ENCODE measurements at regions not wholly inside any gene's neighbourhood (a gene's known extent, or its start where the extent isn't known, plus 50 kb on each side); places are given as distances from the start of the nearest gene placed in this dataset.
"Not testable (repeated sequence)": the region's sequence is repeated elsewhere in the genome, so short reads cannot be mapped to it uniquely, and the experiment has no call there.

- no peaks in the 10 kb centered on the region for H3K36me3 ChIP-seq (ENCODE audit: control insufficient read depth in 2 of 2, insufficient read depth in 2 of 2, low read length in 2 of 2)
- H3K9ac ChIP-seq (ENCODE audit: low read length in 2 of 2): no peak overlapping the region
- no peaks in the 10 kb centered on the region for H3K9me3 ChIP-seq (ENCODE audit: control insufficient read depth in 2 of 2, low read length in 2 of 2)
- no peaks in the 10 kb centered on the region for H3K27me3 ChIP-seq (ENCODE audit: control insufficient read depth in 1 of 2, insufficient read depth in 2 of 2, low read length in 2 of 2)
- H3K4me1 ChIP-seq (ENCODE audit: control insufficient read depth, insufficient read depth, low read length): no peaks in the 10 kb centered on the region
- H3K27ac ChIP-seq (ENCODE audit: low read length): no peak overlapping the region
- H3K4me3 ChIP-seq (ENCODE audit: low read length in 2 of 2): no peak overlapping the region
Observed at GRCh38 chr6:114648847-114649246, 306.0 kb upstream of the HS3ST5 start.

DNA sequence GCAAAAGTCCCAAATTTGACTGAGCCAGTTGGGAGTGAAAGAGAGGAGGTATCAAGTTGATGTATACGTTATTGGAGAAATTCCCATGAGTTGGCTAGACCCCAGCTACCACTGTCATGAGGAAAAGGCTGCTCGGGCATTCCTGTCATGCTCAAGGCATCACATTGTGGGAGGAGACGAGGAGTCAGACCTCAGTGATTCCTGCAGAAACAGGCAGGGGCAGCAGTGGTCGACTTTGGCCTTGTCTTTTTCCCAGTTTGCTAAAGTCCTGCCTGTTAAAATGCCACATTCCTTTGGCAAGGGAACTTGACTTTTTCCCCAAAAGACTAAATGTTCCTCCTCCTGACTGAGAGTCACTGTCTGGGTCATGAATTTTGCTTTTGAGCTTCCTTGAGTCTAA, 295.5 kb upstream of the HS3ST5 start:
- Histone ChIP-seq H3K4me1 (ENCODE audit: control insufficient read depth, insufficient read depth, low read length) (no peaks in the 10 kb centered on the region), H3K27ac (ENCODE audit: low read length) (no peak overlapping the region), H3K9me3 (ENCODE audit: control insufficient read depth in 2 of 2, low read length in 2 of 2) (no peaks in the 10 kb centered on the region), H3K4me3 (ENCODE audit: low read length in 2 of 2) (no peak overlapping the region), H3K27me3 (ENCODE audit: control insufficient read depth in 1 of 2, insufficient read depth in 2 of 2, low read length in 2 of 2) (no peaks in the 10 kb centered on the region), H3K9ac (ENCODE audit: low read length in 2 of 2) (no peak overlapping the region), H3K36me3 (ENCODE audit: control insufficient read depth in 2 of 2, insufficient read depth in 2 of 2, low read length in 2 of 2) (no peaks in the 10 kb centered on the region)

DNA sequence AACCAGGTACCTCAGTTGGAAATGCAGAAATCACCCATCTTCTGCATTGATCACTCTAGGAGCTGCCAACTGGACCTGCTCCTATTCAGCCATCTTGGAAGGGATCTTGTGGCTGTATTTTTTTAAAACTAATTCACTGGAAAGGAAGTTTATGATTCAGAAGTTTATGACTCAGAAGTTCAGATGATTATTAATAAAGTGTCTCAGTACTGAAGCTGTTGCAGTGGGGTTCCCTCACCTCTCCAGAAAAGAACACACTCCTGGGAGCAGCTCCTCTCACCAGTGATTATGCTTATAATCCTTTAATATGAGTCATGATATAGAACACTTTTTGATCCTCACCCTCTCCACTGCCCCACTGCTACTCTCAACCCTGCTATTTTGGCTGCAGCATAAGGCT, 291.2 kb upstream of the HS3ST5 start:
- Histone ChIP-seq H3K9me3 (ENCODE audit: control insufficient read depth in 2 of 2, low read length in 2 of 2) (no peaks in the 10 kb centered on the region), H3K27me3 (ENCODE audit: control insufficient read depth in 1 of 2, insufficient read depth in 2 of 2, low read length in 2 of 2) (no peaks in the 10 kb centered on the region), H3K4me3 (ENCODE audit: low read length in 2 of 2) (no peak overlapping the region), H3K36me3 (ENCODE audit: control insufficient read depth in 2 of 2, insufficient read depth in 2 of 2, low read length in 2 of 2) (no peaks in the 10 kb centered on the region), H3K27ac (ENCODE audit: low read length) (no peak overlapping the region), H3K4me1 (ENCODE audit: control insufficient read depth, insufficient read depth, low read length) (no peaks in the 10 kb centered on the region), H3K9ac (ENCODE audit: low read length in 2 of 2) (no peak overlapping the region)

DNA sequence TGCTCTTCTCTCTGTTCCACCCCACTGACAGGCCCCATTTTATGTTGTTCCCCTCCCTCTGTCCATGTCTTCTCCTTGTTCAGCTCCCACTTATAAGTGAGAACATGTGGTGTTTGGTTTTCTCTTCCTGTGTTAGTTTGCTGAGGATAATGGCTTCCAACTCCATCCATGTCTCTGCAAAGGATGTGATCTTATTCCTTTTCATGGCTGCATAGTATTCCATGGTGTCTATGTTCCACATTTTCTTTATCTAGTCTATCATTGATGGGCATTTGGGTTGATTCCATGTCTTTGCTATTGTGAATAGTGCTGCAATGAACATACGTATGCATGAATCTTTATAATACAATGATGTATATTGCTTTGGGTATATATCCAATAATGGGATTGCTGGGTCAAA, 283.4 kb upstream of the HS3ST5 start:
- H3K27ac ChIP-seq (ENCODE audit: low read length); H3K4me1 ChIP-seq (ENCODE audit: control insufficient read depth, insufficient read depth, low read length); H3K4me3 ChIP-seq (ENCODE audit: low read length in 2 of 2); H3K36me3 ChIP-seq (ENCODE audit: control insufficient read depth in 2 of 2, insufficient read depth in 2 of 2, low read length in 2 of 2); H3K27me3 ChIP-seq (ENCODE audit: control insufficient read depth in 1 of 2, insufficient read depth in 2 of 2, low read length in 2 of 2); H3K9ac ChIP-seq (ENCODE audit: low read length in 2 of 2); H3K9me3 ChIP-seq (ENCODE audit: control insufficient read depth in 2 of 2, low read length in 2 of 2): not testable (repeated sequence)

DNA sequence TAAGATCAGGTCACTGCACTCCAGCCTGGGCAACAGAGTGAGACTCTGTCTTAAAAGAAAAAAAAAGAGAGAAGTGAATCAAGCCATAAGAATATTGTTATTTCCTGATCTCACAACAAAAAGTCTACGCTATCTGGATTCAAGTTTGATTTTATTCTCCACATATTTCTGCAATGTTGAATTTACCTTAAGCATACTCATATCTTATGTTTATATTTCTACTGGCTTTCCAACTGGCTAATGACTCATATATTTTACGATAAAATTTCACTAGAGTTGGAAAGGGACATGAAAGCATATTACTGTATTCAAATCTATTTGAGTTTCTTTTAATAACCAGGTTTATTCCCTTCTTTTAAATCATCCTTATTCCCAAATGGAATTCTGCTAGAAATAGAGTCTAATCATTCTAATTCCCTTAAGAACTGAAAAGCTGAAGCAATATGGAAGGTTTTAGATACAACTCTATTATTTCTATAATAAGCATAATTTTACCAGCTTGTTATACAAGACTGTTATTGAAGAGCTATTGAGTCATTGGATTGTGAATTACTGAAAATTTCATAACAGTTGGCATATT, 276.9 kb upstream of the HS3ST5 start:
- no peak overlapping the region for H3K9ac ChIP-seq (ENCODE audit: low read length in 2 of 2)
- H3K27me3 ChIP-seq (ENCODE audit: control insufficient read depth in 1 of 2, insufficient read depth in 2 of 2, low read length in 2 of 2): no peaks in the 10 kb centered on the region
- no peak overlapping the region for H3K27ac ChIP-seq (ENCODE audit: low read length)
- H3K9me3 ChIP-seq (ENCODE audit: control insufficient read depth in 2 of 2, low read length in 2 of 2): peaks cover 0 to 6% of the 10 kb centered on the region in 2 donors
- H3K4me3 ChIP-seq (ENCODE audit: low read length in 2 of 2): no peak overlapping the region
- H3K36me3 ChIP-seq (ENCODE audit: control insufficient read depth in 2 of 2, insufficient read depth in 2 of 2, low read length in 2 of 2): no peaks in the 10 kb centered on the region
- H3K4me1 ChIP-seq (ENCODE audit: control insufficient read depth, insufficient read depth, low read length): no peaks in the 10 kb centered on the region

- no peaks in the 10 kb centered on the region for H3K4me1 ChIP-seq (ENCODE audit: control insufficient read depth, insufficient read depth, low read length)
- no peaks in the 10 kb centered on the region for H3K36me3 ChIP-seq (ENCODE audit: control insufficient read depth in 2 of 2, insufficient read depth in 2 of 2, low read length in 2 of 2)
- no peaks in the 10 kb centered on the region for H3K9me3 ChIP-seq (ENCODE audit: control insufficient read depth in 2 of 2, low read length in 2 of 2)
- no peaks in the 10 kb centered on the region for H3K27me3 ChIP-seq (ENCODE audit: control insufficient read depth in 1 of 2, insufficient read depth in 2 of 2, low read length in 2 of 2)
- no peak overlapping the region for H3K4me3 ChIP-seq (ENCODE audit: low read length in 2 of 2)
- H3K27ac ChIP-seq (ENCODE audit: low read length): no peak overlapping the region
- H3K9ac ChIP-seq (ENCODE audit: low read length in 2 of 2): no peak overlapping the region
Observed at GRCh38 chr6:114611696-114612095, 268.9 kb upstream of the HS3ST5 start.

GRCh38 chr6:114608091-114608490, 265.3 kb upstream of the HS3ST5 start:
- no peaks in the 10 kb centered on the region for H3K36me3 ChIP-seq (ENCODE audit: control insufficient read depth in 2 of 2, insufficient read depth in 2 of 2, low read length in 2 of 2)
- no peaks in the 10 kb centered on the region for H3K27me3 ChIP-seq (ENCODE audit: control insufficient read depth in 1 of 2, insufficient read depth in 2 of 2, low read length in 2 of 2)
- H3K4me3 ChIP-seq (ENCODE audit: low read length in 2 of 2): no peak overlapping the region
- no peaks in the 10 kb centered on the region for H3K9me3 ChIP-seq (ENCODE audit: control insufficient read depth in 2 of 2, low read length in 2 of 2)
- H3K9ac ChIP-seq (ENCODE audit: low read length in 2 of 2): no peak overlapping the region
- no peak overlapping the region for H3K27ac ChIP-seq (ENCODE audit: low read length)
- no peaks in the 10 kb centered on the region for H3K4me1 ChIP-seq (ENCODE audit: control insufficient read depth, insufficient read depth, low read length)

GRCh38 chr6:114605656-114606055, 262.8 kb upstream of the HS3ST5 start:
- Histone ChIP-seq H3K9me3 (ENCODE audit: control insufficient read depth in 2 of 2, low read length in 2 of 2) (no peaks in the 10 kb centered on the region), H3K36me3 (ENCODE audit: control insufficient read depth in 2 of 2, insufficient read depth in 2 of 2, low read length in 2 of 2) (no peaks in the 10 kb centered on the region), H3K4me3 (ENCODE audit: low read length in 2 of 2) (no peak overlapping the region), H3K27me3 (ENCODE audit: control insufficient read depth in 1 of 2, insufficient read depth in 2 of 2, low read length in 2 of 2) (no peaks in the 10 kb centered on the region), H3K27ac (ENCODE audit: low read length) (no peak overlapping the region), H3K4me1 (ENCODE audit: control insufficient read depth, insufficient read depth, low read length) (no peaks in the 10 kb centered on the region), H3K9ac (ENCODE audit: low read length in 2 of 2) (no peak overlapping the region)

- Histone ChIP-seq H3K9ac (ENCODE audit: low read length in 2 of 2) (no peak overlapping the region), H3K4me1 (ENCODE audit: control insufficient read depth, insufficient read depth, low read length) (no peaks in the 10 kb centered on the region), H3K4me3 (ENCODE audit: low read length in 2 of 2) (no peak overlapping the region), H3K36me3 (ENCODE audit: control insufficient read depth in 2 of 2, insufficient read depth in 2 of 2, low read length in 2 of 2) (no peaks in the 10 kb centered on the region), H3K27me3 (ENCODE audit: control insufficient read depth in 1 of 2, insufficient read depth in 2 of 2, low read length in 2 of 2) (no peaks in the 10 kb centered on the region), H3K9me3 (ENCODE audit: control insufficient read depth in 2 of 2, low read length in 2 of 2) (no peaks in the 10 kb centered on the region), H3K27ac (ENCODE audit: low read length) (no peak overlapping the region)
Observed at GRCh38 chr6:114600381-114600780, 257.6 kb upstream of the HS3ST5 start.

DNA sequence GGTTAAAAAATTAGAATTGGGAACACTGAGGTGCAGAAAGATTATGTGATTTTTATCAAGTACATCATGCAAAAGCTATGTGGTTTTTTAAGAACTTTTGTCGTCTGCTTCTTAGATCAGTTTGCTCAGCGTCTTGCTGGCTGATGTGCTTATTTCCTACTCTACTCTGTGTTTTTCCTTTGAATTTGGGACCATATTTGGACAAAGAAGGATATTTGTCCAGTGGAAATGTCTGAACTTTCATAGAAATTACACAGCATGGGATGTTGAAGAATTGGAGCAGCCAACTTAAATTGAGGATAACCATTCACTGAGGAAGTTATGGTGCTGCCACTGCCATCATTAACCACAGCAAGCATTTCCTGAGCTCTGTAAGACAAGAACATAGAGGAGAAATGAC, 252.8 kb upstream of the HS3ST5 start:
- Histone ChIP-seq H3K4me1 (ENCODE audit: control insufficient read depth, insufficient read depth, low read length) (no peaks in the 10 kb centered on the region), H3K9ac (ENCODE audit: low read length in 2 of 2) (no peak overlapping the region), H3K27me3 (ENCODE audit: control insufficient read depth in 1 of 2, insufficient read depth in 2 of 2, low read length in 2 of 2) (no peaks in the 10 kb centered on the region), H3K4me3 (ENCODE audit: low read length in 2 of 2) (no peak overlapping the region), H3K36me3 (ENCODE audit: control insufficient read depth in 2 of 2, insufficient read depth in 2 of 2, low read length in 2 of 2) (no peaks in the 10 kb centered on the region), H3K9me3 (ENCODE audit: control insufficient read depth in 2 of 2, low read length in 2 of 2) (no peaks in the 10 kb centered on the region), H3K27ac (ENCODE audit: low read length) (no peak overlapping the region)

DNA sequence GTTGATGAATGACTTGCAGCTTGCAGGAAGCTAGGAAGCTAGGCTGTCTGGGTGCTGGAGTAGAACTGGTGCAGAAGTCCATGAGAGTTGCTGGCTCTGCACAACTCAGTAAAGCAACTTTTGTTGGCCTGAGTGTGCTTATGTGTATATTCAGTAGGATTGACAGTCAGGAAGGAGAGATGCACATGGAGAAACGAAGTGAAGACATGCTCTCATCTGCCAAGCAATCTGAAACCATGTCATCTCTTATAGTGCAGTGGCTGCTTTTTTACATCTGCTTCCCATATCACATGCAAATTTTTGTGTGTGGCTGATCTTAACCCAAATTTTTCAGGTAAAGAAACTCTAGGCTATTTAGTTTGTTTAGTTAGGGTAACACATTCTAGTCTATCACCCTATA, 252.4 kb upstream of the HS3ST5 start:
- Histone ChIP-seq H3K4me3 (ENCODE audit: low read length in 2 of 2) (no peak overlapping the region), H3K9ac (ENCODE audit: low read length in 2 of 2) (no peak overlapping the region), H3K36me3 (ENCODE audit: control insufficient read depth in 2 of 2, insufficient read depth in 2 of 2, low read length in 2 of 2) (no peaks in the 10 kb centered on the region), H3K27ac (ENCODE audit: low read length) (no peak overlapping the region), H3K4me1 (ENCODE audit: control insufficient read depth, insufficient read depth, low read length) (no peaks in the 10 kb centered on the region), H3K9me3 (ENCODE audit: control insufficient read depth in 2 of 2, low read length in 2 of 2) (no peaks in the 10 kb centered on the region), H3K27me3 (ENCODE audit: control insufficient read depth in 1 of 2, insufficient read depth in 2 of 2, low read length in 2 of 2) (no peaks in the 10 kb centered on the region)

All from stomach smooth muscle (tissue), 2 donors.